ENCODE measurements at regions not wholly inside any gene's neighbourhood (a gene's known extent, or its start where the extent isn't known, plus 50 kb on each side); places are given as distances from the start of the nearest gene placed in this dataset.

GRCh38 chr13:70856025-70856424 lies 747.8 kb upstream of the KLHL1 start:
- Mint-ChIP-seq H3K4me3 (ENCODE audit: low read depth) (no peak overlapping the region), H3K36me3 (ENCODE audit: insufficient read depth) (no peaks in the 10 kb centered on the region), H3K27me3 (no peaks in the 10 kb centered on the region), H3K27ac (no peak overlapping the region), H3K4me1 (ENCODE audit: low read depth) (peaks cover 6% of the 10 kb centered on the region), H3K9me3 (ENCODE audit: low read depth) (peaks cover under 1% of the 10 kb centered on the region)
- TF ChIP-seq, protein P1, sequence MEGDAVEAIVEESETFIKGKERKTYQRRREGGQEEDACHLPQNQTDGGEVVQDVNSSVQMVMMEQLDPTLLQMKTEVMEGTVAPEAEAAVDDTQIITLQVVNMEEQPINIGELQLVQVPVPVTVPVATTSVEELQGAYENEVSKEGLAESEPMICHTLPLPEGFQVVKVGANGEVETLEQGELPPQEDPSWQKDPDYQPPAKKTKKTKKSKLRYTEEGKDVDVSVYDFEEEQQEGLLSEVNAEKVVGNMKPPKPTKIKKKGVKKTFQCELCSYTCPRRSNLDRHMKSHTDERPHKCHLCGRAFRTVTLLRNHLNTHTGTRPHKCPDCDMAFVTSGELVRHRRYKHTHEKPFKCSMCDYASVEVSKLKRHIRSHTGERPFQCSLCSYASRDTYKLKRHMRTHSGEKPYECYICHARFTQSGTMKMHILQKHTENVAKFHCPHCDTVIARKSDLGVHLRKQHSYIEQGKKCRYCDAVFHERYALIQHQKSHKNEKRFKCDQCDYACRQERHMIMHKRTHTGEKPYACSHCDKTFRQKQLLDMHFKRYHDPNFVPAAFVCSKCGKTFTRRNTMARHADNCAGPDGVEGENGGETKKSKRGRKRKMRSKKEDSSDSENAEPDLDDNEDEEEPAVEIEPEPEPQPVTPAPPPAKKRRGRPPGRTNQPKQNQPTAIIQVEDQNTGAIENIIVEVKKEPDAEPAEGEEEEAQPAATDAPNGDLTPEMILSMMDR (IDR thresholded peaks at IDR 0.05; ENCODE audit: unreplicated experiment), result no peak
- DNase-seq (ENCODE audit: low spot score, unreplicated experiment), result no peak

DNA sequence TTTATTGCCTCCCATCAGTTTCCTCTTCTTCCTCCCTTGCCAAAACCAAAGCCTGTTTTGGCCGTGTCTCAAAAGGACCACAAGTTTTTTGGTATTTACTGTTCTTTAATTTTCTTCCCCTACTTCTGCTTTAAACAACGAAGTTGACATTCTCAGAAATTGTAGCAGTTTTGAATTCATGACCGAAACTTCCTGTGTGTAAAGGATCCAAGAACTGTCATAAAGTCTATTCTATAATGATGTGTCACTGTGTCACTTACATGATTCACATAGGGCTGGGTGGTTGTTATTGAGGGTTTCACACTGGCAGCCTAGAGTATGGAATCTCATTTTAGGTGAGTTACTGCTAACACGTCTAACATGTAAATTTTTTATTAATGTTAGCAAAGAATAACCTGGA lies 741.0 kb upstream of the KLHL1 start:
- Mint-ChIP-seq H3K4me1 (ENCODE audit: low read depth) (no peaks in the 10 kb centered on the region), H3K36me3 (ENCODE audit: insufficient read depth) (no peaks in the 10 kb centered on the region)
- TF ChIP-seq, protein P1 (IDR thresholded peaks at IDR 0.05; ENCODE audit: unreplicated experiment), result no peak

GRCh38 chr13:70844391-70845108 lies 736.3 kb upstream of the KLHL1 start:
- Mint-ChIP-seq H3K4me3 (ENCODE audit: low read depth) (no peak overlapping the region), H3K27ac (no peak overlapping the region), H3K27me3 (no peaks in the 10 kb centered on the region), H3K4me1 (ENCODE audit: low read depth) (no peaks in the 10 kb centered on the region), H3K36me3 (ENCODE audit: insufficient read depth) (no peaks in the 10 kb centered on the region), H3K9me3 (ENCODE audit: low read depth) (no peaks in the 10 kb centered on the region)
- TF ChIP-seq, protein P1 (IDR thresholded peaks at IDR 0.05; ENCODE audit: unreplicated experiment), result no peak
- DNase-seq (ENCODE audit: low spot score, unreplicated experiment), result no peak

More for the DNA sequence above, 741.0 kb upstream of the KLHL1 start:
- no peaks in the 10 kb centered on the region for H3K27me3 Mint-ChIP-seq
- no peak for DNase-seq (ENCODE audit: low spot score, unreplicated experiment)
- H3K9me3 Mint-ChIP-seq (ENCODE audit: low read depth), result no peaks in the 10 kb centered on the region
- H3K4me3 Mint-ChIP-seq (ENCODE audit: low read depth), result no peak overlapping the region
- H3K27ac Mint-ChIP-seq, result no peak overlapping the region

GRCh38 chr13:70842062-70842644 lies 733.9 kb upstream of the KLHL1 start:
- no peaks in the 10 kb centered on the region for H3K27me3 Mint-ChIP-seq
- H3K4me1 Mint-ChIP-seq (ENCODE audit: low read depth), result no peaks in the 10 kb centered on the region
- no peak overlapping the region for H3K27ac Mint-ChIP-seq
- TF ChIP-seq, protein P1 (IDR thresholded peaks at IDR 0.05; ENCODE audit: unreplicated experiment), result no peak
- H3K9me3 Mint-ChIP-seq (ENCODE audit: low read depth), result peaks cover 4% of the 10 kb centered on the region
- no peak overlapping the region for H3K4me3 Mint-ChIP-seq (ENCODE audit: low read depth)
- DNase-seq (ENCODE audit: low spot score, unreplicated experiment), result no peak
- no peaks in the 10 kb centered on the region for H3K36me3 Mint-ChIP-seq (ENCODE audit: insufficient read depth)

- H3K27me3 Mint-ChIP-seq, result no peaks in the 10 kb centered on the region
- H3K27ac Mint-ChIP-seq, result no peak overlapping the region
- no peak overlapping the region for H3K4me3 Mint-ChIP-seq (ENCODE audit: low read depth)
- H3K36me3 Mint-ChIP-seq (ENCODE audit: insufficient read depth), result no peaks in the 10 kb centered on the region
- no peak for DNase-seq (ENCODE audit: low spot score, unreplicated experiment)
- TF ChIP-seq, protein P1 (IDR thresholded peaks at IDR 0.05; ENCODE audit: unreplicated experiment), result no peak
- peaks cover 4% of the 10 kb centered on the region for H3K9me3 Mint-ChIP-seq (ENCODE audit: low read depth)
- H3K4me1 Mint-ChIP-seq (ENCODE audit: low read depth), result no peaks in the 10 kb centered on the region
These were observed 733.2 kb upstream of the KLHL1 start for GRCh38 chr13:70841240-70842061.

Data from progenitor cell of endocrine pancreas (in vitro differentiated cells).